SJSA1 (cell line): ENCODE measurements at regions not wholly inside any gene's neighbourhood (a gene's known extent, or its start where the extent isn't known, plus 50 kb on each side); places are given as distances from the start of the nearest gene placed in this dataset.

ENCODE experiments used
- DNase-seq, 2 experiments: peaks; one replicate each; pipeline ENCODE4 v3.0.0-alpha.2; 2015 to 2020; ENCODE audit warnings: low spot score in 2 of 2, low read depth in 1 of 2
- H3K27ac ChIP-seq: fragments of 250-450 bp; sonication (Bioruptor Pico); 2 replicates; pipeline ENCODE4 v1.5.1; 2020; ENCODE audit warnings: mild to moderate bottlenecking, moderate library complexity
- H3K27me3 ChIP-seq: fragments of 250-450 bp; sonication (Bioruptor Pico); replicated peaks from 2 replicates; pipeline ENCODE4 v1.5.1; 2020; ENCODE audit warnings: mild to moderate bottlenecking, moderate library complexity
- H3K36me3 ChIP-seq: fragments of 250-450 bp; sonication (Bioruptor Pico); 2 replicates; pipeline ENCODE4 v1.5.1; 2020; ENCODE audit warnings: mild to moderate bottlenecking
- H3K4me1 ChIP-seq: fragments of 250-450 bp; sonication (Bioruptor Pico); replicated peaks from 2 replicates; pipeline ENCODE4 v1.6.1; 2021; ENCODE audit warnings: mild to moderate bottlenecking
- H3K4me3 ChIP-seq: fragments of 250-450 bp; sonication (Bioruptor Pico); 2 replicates; pipeline ENCODE4 v1.5.1; 2020; ENCODE audit warnings: mild to moderate bottlenecking
- H3K9me3 ChIP-seq: fragments of 250-450 bp; sonication (Bioruptor Pico); replicated peaks from 2 replicates; pipeline ENCODE4 v1.5.1; 2020; ENCODE audit warnings: mild to moderate bottlenecking

GRCh38 chr20:51120868-51121267 lies 98.0 kb upstream of the KCNG1 start:
- Histone ChIP-seq H3K4me1 (0 out of 2 replicates have a peak, but pooled peaks cover 4% of the 10 kb centered on the region), H3K27me3 (no peaks in the 10 kb centered on the region), H3K4me3 (no peak overlapping the region), H3K36me3 (no peaks in the 10 kb centered on the region), H3K27ac (no peak overlapping the region), H3K9me3 (no peaks in the 10 kb centered on the region)
- no peak for DNase-seq

- H3K9me3 ChIP-seq = no peaks in the 10 kb centered on the region
- H3K4me3 ChIP-seq = no peak overlapping the region
- H3K36me3 ChIP-seq = no peaks in the 10 kb centered on the region
- H3K4me1 ChIP-seq = 0 out of 2 replicates have a peak, but pooled peaks cover 4% of the 10 kb centered on the region
- H3K27ac ChIP-seq = no peak overlapping the region
- no peak for DNase-seq
- no peaks in the 10 kb centered on the region for H3K27me3 ChIP-seq
These were observed 97.5 kb upstream of the KCNG1 start for GRCh38 chr20:51120438-51120837.

GRCh38 chr20:51119914-51120313 lies 97.0 kb upstream of the KCNG1 start:
- H3K4me3 ChIP-seq = no peak overlapping the region
- no peaks in the 10 kb centered on the region for H3K36me3 ChIP-seq
- no peaks in the 10 kb centered on the region for H3K27me3 ChIP-seq
- H3K27ac ChIP-seq = no peak overlapping the region
- H3K9me3 ChIP-seq = no peaks in the 10 kb centered on the region
- H3K4me1 ChIP-seq = 0 out of 2 replicates have a peak, but pooled peaks cover 4% of the 10 kb centered on the region
- DNase-seq = no peak

- Histone ChIP-seq H3K27ac (no peak overlapping the region), H3K27me3 (no peaks in the 10 kb centered on the region), H3K36me3 (no peaks in the 10 kb centered on the region), H3K4me1 (0 out of 2 replicates have a peak, but pooled peaks cover 4% of the 10 kb centered on the region), H3K4me3 (no peak overlapping the region), H3K9me3 (no peaks in the 10 kb centered on the region)
- DNase-seq = no peak
These were observed 96.1 kb upstream of the KCNG1 start for GRCh38 chr20:51118985-51119527.

- DNase-seq = no peak
- no peaks in the 10 kb centered on the region for H3K9me3 ChIP-seq
- no peak overlapping the region for H3K27ac ChIP-seq
These were observed 95.3 kb upstream of the KCNG1 start for GRCh38 chr20:51118216-51118615.

GRCh38 chr20:51116765-51117686 lies 94.1 kb upstream of the KCNG1 start:
- H3K36me3 ChIP-seq = no peaks in the 10 kb centered on the region
- no peak overlapping the region for H3K4me3 ChIP-seq
- no peaks in the 10 kb centered on the region for H3K27me3 ChIP-seq
- no peak overlapping the region for H3K27ac ChIP-seq
- no peak for DNase-seq
- H3K9me3 ChIP-seq = no peaks in the 10 kb centered on the region
- 0 out of 2 replicates have a peak, but pooled peaks cover 3% of the 10 kb centered on the region for H3K4me1 ChIP-seq

More at GRCh38 chr20:51118216-51118615, 95.3 kb upstream of the KCNG1 start:
- 0 out of 2 replicates have a peak, but pooled peaks cover 4% of the 10 kb centered on the region for H3K4me1 ChIP-seq
- H3K4me3 ChIP-seq = no peak overlapping the region
- no peaks in the 10 kb centered on the region for H3K27me3 ChIP-seq
- no peaks in the 10 kb centered on the region for H3K36me3 ChIP-seq

- Histone ChIP-seq H3K36me3 (no peaks in the 10 kb centered on the region), H3K4me1 (no peaks in the 10 kb centered on the region), H3K27ac (no peak overlapping the region), H3K4me3 (no peak overlapping the region), H3K27me3 (peaks cover 35% of the 10 kb centered on the region), H3K9me3 (no peaks in the 10 kb centered on the region)
- DNase-seq = no peak
These were observed 88.4 kb upstream of the KCNG1 start for GRCh38 chr20:51111290-51111689.

GRCh38 chr20:51108638-51109363 lies 85.9 kb upstream of the KCNG1 start:
- H3K4me3 ChIP-seq = no peak overlapping the region
- DNase-seq = no peak
- peaks cover 46% of the 10 kb centered on the region for H3K27me3 ChIP-seq
- no peaks in the 10 kb centered on the region for H3K4me1 ChIP-seq
- H3K9me3 ChIP-seq = no peaks in the 10 kb centered on the region
- H3K36me3 ChIP-seq = no peaks in the 10 kb centered on the region
- no peak overlapping the region for H3K27ac ChIP-seq

- no peak for DNase-seq
- Histone ChIP-seq H3K27ac (no peak overlapping the region), H3K4me3 (no peak overlapping the region), H3K4me1 (no peaks in the 10 kb centered on the region), H3K9me3 (no peaks in the 10 kb centered on the region), H3K36me3 (no peaks in the 10 kb centered on the region), H3K27me3 (peaks cover 48% of the 10 kb centered on the region)
These were observed 83.1 kb upstream of the KCNG1 start for GRCh38 chr20:51106011-51106410.

GRCh38 chr20:51104960-51105920 lies 82.3 kb upstream of the KCNG1 start:
- H3K9me3 ChIP-seq = no peaks in the 10 kb centered on the region
- no peak overlapping the region for H3K4me3 ChIP-seq
- H3K27me3 ChIP-seq = peaks cover 45% of the 10 kb centered on the region
- H3K36me3 ChIP-seq = no peaks in the 10 kb centered on the region
- no peak overlapping the region for H3K27ac ChIP-seq
- DNase-seq = no peak
- H3K4me1 ChIP-seq = no peaks in the 10 kb centered on the region

- no peaks in the 10 kb centered on the region for H3K4me1 ChIP-seq
- H3K27me3 ChIP-seq = peaks cover 26% of the 10 kb centered on the region; the same call in 1 of the 2 replicates
- no peak for DNase-seq
- no peaks in the 10 kb centered on the region for H3K9me3 ChIP-seq
- H3K36me3 ChIP-seq = no peaks in the 10 kb centered on the region
- H3K27ac ChIP-seq = no peak overlapping the region
- no peak overlapping the region for H3K4me3 ChIP-seq
These were observed 77.7 kb upstream of the KCNG1 start for GRCh38 chr20:51100617-51101016.

GRCh38 chr20:51098284-51098810 lies 75.4 kb upstream of the KCNG1 start:
- Histone ChIP-seq H3K36me3 (no peaks in the 10 kb centered on the region), H3K27me3 (peaks cover 24% of the 10 kb centered on the region)

More at GRCh38 chr20:51098284-51098810, 75.4 kb upstream of the KCNG1 start:
- Histone ChIP-seq H3K27ac (no peak overlapping the region), H3K9me3 (no peaks in the 10 kb centered on the region), H3K4me3 (no peak overlapping the region), H3K4me1 (no peaks in the 10 kb centered on the region)
- no peak for DNase-seq
